GM18526 (cell line): ENCODE measurements at regions not wholly inside any gene's neighbourhood (a gene's known extent, or its start where the extent isn't known, plus 50 kb on each side); places are given as distances from the start of the nearest gene placed in this dataset.

ENCODE experiments used
- POLR2A ChIP-seq: IDR thresholded peaks from 3 replicates; pipeline ENCODE4 v1.6.1; 2011; ENCODE audit not compliant: insufficient read length; ENCODE audit errors: extremely low read depth

- no peak for TF ChIP-seq POLR2A
Measured at GRCh38 chr2:58891828-58892377, 650.8 kb upstream of the FANCL start.

- TF ChIP-seq POLR2A = no peak
Measured at GRCh38 chr2:58890865-58891525, 649.9 kb upstream of the FANCL start.

GRCh38 chr2:58886009-58886408 is 644.9 kb upstream of the FANCL start:
- no peak for TF ChIP-seq POLR2A

- TF ChIP-seq POLR2A = no peak
Measured at GRCh38 chr2:58879834-58880233, 638.7 kb upstream of the FANCL start.

DNA sequence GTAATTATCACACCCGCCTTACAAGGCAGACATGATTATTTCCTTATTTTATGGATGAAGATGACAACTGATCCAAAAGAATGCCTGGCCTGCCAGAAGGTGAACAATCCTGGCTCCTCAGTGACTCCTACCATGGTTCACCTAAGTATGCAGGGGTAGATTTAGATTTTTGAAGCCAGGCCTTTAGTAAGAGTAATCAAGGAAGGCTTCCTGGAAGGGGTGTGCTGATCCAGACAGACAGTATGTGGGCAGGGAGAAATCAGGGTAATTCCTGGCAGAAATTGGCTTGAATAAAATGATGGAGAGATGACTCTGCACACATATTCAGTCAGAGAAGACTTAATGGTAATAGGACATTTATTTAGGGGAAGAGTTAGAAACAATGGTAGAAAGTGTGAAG is 637.7 kb upstream of the FANCL start:
- TF ChIP-seq POLR2A = no peak

- TF ChIP-seq POLR2A = no peak
Measured at GRCh38 chr2:58876126-58876525, 635.0 kb upstream of the FANCL start.

GRCh38 chr2:58875436-58875835 is 634.3 kb upstream of the FANCL start:
- TF ChIP-seq POLR2A = no peak

GRCh38 chr2:58871469-58872142 is 630.5 kb upstream of the FANCL start:
- TF ChIP-seq POLR2A = no peak

- no peak for TF ChIP-seq POLR2A
Measured at GRCh38 chr2:58870704-58871103, 629.6 kb upstream of the FANCL start.

DNA sequence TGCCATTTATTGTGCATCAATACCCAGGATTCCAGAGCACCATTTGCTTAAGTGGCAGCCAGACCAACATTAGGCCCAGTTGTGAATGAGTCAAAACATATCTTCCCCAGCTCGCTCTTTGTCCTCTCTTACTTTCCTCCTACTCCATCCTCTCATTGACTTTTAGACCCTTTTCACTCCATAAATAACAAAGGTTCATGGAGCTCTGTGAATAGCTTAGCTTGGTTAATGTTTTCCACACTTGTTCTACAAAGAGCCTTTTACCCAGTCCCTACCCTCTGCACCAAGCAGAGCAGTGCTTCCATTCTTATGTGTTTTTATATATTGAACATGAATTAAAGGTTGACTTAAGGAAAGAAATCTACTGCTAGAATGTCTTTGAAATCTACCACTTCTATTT is 625.8 kb upstream of the FANCL start:
- no peak for TF ChIP-seq POLR2A

GRCh38 chr2:58866527-58866926 is 625.4 kb upstream of the FANCL start:
- TF ChIP-seq POLR2A = no peak

DNA sequence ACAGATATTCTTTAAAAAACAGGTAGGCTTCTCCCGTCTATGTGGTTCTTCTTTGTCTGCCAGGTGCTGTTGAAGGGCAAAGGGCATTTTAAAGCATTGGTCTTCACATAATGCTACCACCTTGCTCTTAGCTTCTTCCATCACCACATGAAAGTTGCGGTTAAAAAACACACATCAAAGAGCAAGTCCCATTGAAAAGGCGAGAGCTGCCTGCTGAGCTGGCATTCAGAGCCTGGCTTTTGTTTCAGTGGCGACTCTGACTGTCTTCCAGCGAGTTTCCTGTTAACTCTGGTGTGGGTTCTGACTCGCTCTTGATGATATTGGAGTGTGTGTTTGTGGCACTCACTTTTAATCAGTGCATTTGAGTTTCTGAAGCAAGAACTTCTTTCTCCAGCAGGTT is 624.9 kb upstream of the FANCL start:
- TF ChIP-seq POLR2A = no peak

DNA sequence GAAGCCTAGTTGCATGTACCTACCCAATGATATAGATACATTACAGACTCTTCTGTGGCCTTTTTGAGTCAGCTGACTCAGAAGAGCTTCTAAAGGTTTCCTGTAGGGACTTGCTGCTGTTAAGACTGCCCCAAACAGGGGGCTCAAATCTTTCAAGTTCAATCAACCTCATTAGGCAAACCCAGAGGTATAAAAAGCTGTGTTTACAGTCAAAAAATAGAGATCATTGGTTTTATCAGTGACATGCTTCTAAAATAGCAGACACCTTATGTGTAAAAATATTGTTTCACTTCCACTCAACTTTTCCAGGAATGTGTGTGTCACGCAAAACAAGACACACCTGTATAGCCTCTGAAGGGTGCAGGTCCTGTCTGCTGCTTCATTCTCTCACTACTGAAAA is 624.3 kb upstream of the FANCL start:
- TF ChIP-seq POLR2A = no peak

DNA sequence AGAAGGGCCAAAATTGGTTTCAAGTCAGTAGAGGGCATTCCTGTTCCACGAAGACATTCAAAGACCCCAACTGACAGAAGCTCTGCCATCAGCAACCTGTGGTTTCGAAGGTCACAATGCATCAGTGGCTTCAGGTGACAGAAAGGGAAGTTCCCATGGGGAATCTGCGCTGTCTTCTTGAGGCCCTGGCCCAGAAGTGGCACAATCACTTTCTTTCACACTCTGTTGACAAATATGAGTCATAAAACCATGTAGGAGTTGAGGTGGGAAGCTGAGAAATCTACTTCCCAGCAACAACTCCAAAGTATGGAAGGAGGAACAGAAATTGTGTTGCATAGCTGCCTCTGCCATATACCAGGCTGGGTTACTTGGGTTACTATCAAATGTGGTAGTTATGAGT is 621.1 kb upstream of the FANCL start:
- no peak for TF ChIP-seq POLR2A

GRCh38 chr2:58860586-58860985 is 619.5 kb upstream of the FANCL start:
- no peak for TF ChIP-seq POLR2A

GRCh38 chr2:58856100-58856499 is 615.0 kb upstream of the FANCL start:
- no peak for TF ChIP-seq POLR2A

DNA sequence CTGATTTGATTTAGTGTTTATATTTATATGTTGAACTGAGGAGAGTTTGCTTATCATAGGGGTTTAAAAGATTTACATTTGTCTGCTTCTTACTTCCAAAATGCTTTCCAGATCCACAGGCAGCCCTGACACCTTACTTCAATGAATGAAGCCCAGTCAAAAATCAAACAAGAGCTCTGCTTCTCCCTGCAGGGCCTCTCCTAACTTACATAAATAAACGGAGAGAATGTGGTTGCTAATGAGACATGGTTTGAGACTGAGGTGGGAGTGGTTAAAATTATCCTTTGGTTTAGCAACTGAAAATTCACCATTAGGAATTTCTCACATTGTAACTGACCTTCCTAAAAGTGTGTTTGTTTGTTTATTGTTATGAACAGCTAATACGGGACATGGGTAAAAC is 612.3 kb upstream of the FANCL start:
- no peak for TF ChIP-seq POLR2A
